ENCODE measurements at regions not wholly inside any gene's neighbourhood (a gene's known extent, or its start where the extent isn't known, plus 50 kb on each side); places are given as distances from the start of the nearest gene placed in this dataset.

GRCh38 chr5:165290535-165290934 lies 1785.1 kb downstream of the MAT2B start:
- TF ChIP-seq CTCF (IDR thresholded peaks at IDR 0.05) (no peak), POLR2A (IDR thresholded peaks at IDR 0.05) (no peak)
